K562 (cell line): ENCODE measurements at regions not wholly inside any gene's neighbourhood (a gene's known extent, or its start where the extent isn't known, plus 50 kb on each side); places are given as distances from the start of the nearest gene placed in this dataset.

Experiments
- ATAC-seq: fragments of 200-7000 bp; cut with Tn5 transposase; 3 replicates; pipeline ENCODE4 v1.9.1; 2020; ENCODE audit warnings: moderate library complexity
- BruUV-seq: library from RNA; stranded (reverse); fragments of 400-500 nt; replicated peaks from 2 replicates; lab custom pipeline; 2021; lab: Mats Ljungman, UMichigan
- CTCF ChIA-PET: fragments of 300-600 bp; formaldehyde crosslinking; extraction: SDS; loops from one replicate; lab custom pipeline; 2021; ENCODE audit warnings: low intra/inter-chr PET ratio; lab: Yijun Ruan, JAX
- POLR2A ChIA-PET: fragments of 300-600, 350-650 bp; sonication (Branson Sonifier 250); formaldehyde crosslinking; extraction: SDS; loops from one replicate; lab custom pipeline; 2021; ENCODE audit warnings: antibody characterized with exemption, inconsistent platforms; lab: Yijun Ruan, JAX
- DNase-seq, 4 experiments: peaks; one replicate each; pipeline versions ENCODE4 v3.0.0 to v3.0.0-alpha.2; 2011 to 2018; ENCODE audit warnings: low spot score in 3 of 4, mixed read lengths in 3 of 4; ENCODE audit errors: extremely low read depth in 1 of 4
- FAIRE-seq: peaks from 2 replicates; lab custom pipeline; 2011; peaks lifted over from hg19 to GRCh38; lab: Jason Lieb, UNC
- H2AFZ ChIP-seq: 2 replicates; pipeline ENCODE4 v1.6.0; 2011; ENCODE audit warnings: low read depth, low read length, control low read depth, inconsistent platforms
- H3K27ac ChIP-seq: fragments of 200-600 bp; 3 replicates; pipeline ENCODE4 v1.8.0; 2011; ENCODE audit warnings: low read depth, mild to moderate bottlenecking, control low read depth, inconsistent platforms, low read length, moderate library complexity, mixed read lengths; ENCODE audit errors: extremely low read depth
- H3K27me3 ChIP-seq, 2 experiments: fragments of 300-600 bp in 1 of 2; 2 replicates in 1 of 2; 3 replicates in 1 of 2; pipeline versions ENCODE4 v1.6.0 to v1.8.0; 2011; ENCODE audit warnings: inconsistent platforms in 2 of 2, low read length in 2 of 2, mild to moderate bottlenecking in 1 of 2, mixed read lengths in 1 of 2, moderate library complexity in 1 of 2; ENCODE audit not compliant: control insufficient read depth in 2 of 2, insufficient read depth in 2 of 2
- H3K36me3 ChIP-seq: fragments of 300-600 bp; 3 replicates; pipeline ENCODE4 v1.8.0; 2011; ENCODE audit warnings: mild to moderate bottlenecking, low read length, inconsistent platforms; ENCODE audit not compliant: control insufficient read depth, insufficient read depth
- H3K4me1 ChIP-seq, 2 experiments: fragments of 200-600 bp in 1 of 2; replicated peaks in 1 of 2; 2 replicates in 1 of 2; 3 replicates in 1 of 2; pipeline versions ENCODE4 v1.5.1 to v1.8.0; 2011; ENCODE audit warnings: inconsistent platforms in 2 of 2, low read length in 2 of 2, mild to moderate bottlenecking in 1 of 2, mixed read lengths in 1 of 2, moderate library complexity in 1 of 2; ENCODE audit not compliant: control insufficient read depth in 2 of 2, insufficient read depth in 2 of 2
- H3K4me2 ChIP-seq: 2 replicates; pipeline ENCODE4 v1.6.1; 2011; ENCODE audit warnings: low read length, control low read depth, inconsistent platforms, mixed read lengths; ENCODE audit not compliant: insufficient read depth
- H3K4me3 ChIP-seq: fragments of 200-600 bp; sonication (generic), shearing (Covaris generic); 2 replicates; pipeline ENCODE4 v1.5.1; 2016; ENCODE audit warnings: control low read depth, inconsistent platforms
- H3K79me2 ChIP-seq: fragments of 200-600 bp; 3 replicates; pipeline ENCODE4 v1.8.0; 2011; ENCODE audit warnings: low read length, inconsistent platforms; ENCODE audit not compliant: control insufficient read depth, insufficient read depth
- H3K9ac ChIP-seq, 2 experiments: 2 replicates each; pipeline versions ENCODE4 v1.6.0 to v1.6.1; 2011; ENCODE audit warnings: low read depth in 2 of 2, low read length in 2 of 2, control low read depth in 1 of 2, inconsistent platforms in 1 of 2, mild to moderate bottlenecking in 1 of 2, mixed read lengths in 1 of 2; ENCODE audit not compliant: insufficient read depth in 1 of 2
- H3K9me1 ChIP-seq: one replicate; pipeline ENCODE4 v1.6.0; 2011; ENCODE audit warnings: inconsistent platforms, mild to moderate bottlenecking, low read length, moderate library complexity; ENCODE audit not compliant: control insufficient read depth, insufficient read depth
- H3K9me3 ChIP-seq: replicated peaks from 2 replicates; pipeline ENCODE4 v1.5.1; 2011; ENCODE audit warnings: low read depth, low read length, inconsistent platforms; ENCODE audit not compliant: control insufficient read depth, insufficient read depth
- H4K20me1 ChIP-seq: replicated peaks from 2 replicates; pipeline ENCODE4 v1.6.1; 2011; ENCODE audit warnings: low read length, inconsistent platforms, mixed read lengths; ENCODE audit not compliant: control insufficient read depth, insufficient read depth
- RAD21 ChIP-seq, 2 experiments: fragments of 250-450 bp in 1 of 2; fragments of 450-650 bp in 1 of 2; sonication (Bioruptor Pico) in 1 of 2; formaldehyde crosslinking in 1 of 2; IDR thresholded peaks in 1 of 2; conservative IDR thresholded peaks in 1 of 2; 2 replicates each; pipeline versions ENCODE4 v1.4.0 to v1.8.0; 2020 to 2022; ENCODE audit warnings: mild to moderate bottlenecking in 2 of 2, moderate library complexity in 1 of 2
- SMC3 ChIP-seq: conservative IDR thresholded peaks from 2 replicates; pipeline ENCODE4 v1.6.1; 2011; ENCODE audit warnings: low read depth, low read length, improper control_type of control experiment; ENCODE audit not compliant: insufficient read depth
- TOE1 ChIP-seq, 2 experiments: fragments of 450-650 bp in 1 of 2; sonication (generic) in 1 of 2; formaldehyde crosslinking in 1 of 2; IDR thresholded peaks; 2 replicates each; pipeline versions ENCODE4 v1.7.1 to v1.8.0; 2016 to 2022; ENCODE audit warnings: borderline replicate concordance in 2 of 2, mild to moderate bottlenecking in 2 of 2, antibody characterized with exemption in 1 of 2, inconsistent platforms in 1 of 2, low read depth in 1 of 2, missing genetic modification reagents in 1 of 2, moderate library complexity in 1 of 2
- WGBS: fragments of 100-300 bp; shearing (Covaris generic); methylation state at CpG from one replicate; pipeline ENCODE4 v1.1.6; 2016; ENCODE audit warnings: low coverage, mixed read lengths; ENCODE audit not compliant: insufficient coverage; ENCODE audit errors: missing lambda C conversion rate; 5-methylcytosine and 5-hydroxymethylcytosine counted together
- in situ Hi-C: fragments of 300-500 bp; cut with MboI; formaldehyde crosslinking; loops from 4 replicates; pipeline ENCODE4 v1.15.0; 2018; ENCODE audit warnings: inconsistent platforms, mixed read lengths
- intact Hi-C: fragments of 100-400 bp; cut with micrococcal nuclease; formaldehyde crosslinking; loops from 2 replicates; pipeline ENCODE4 v1.14.2; 2022
- TF ChIP-seq, protein P1 (sequence below), 3 experiments: IDR thresholded peaks in 2 of 3; conservative IDR thresholded peaks in 1 of 3; 2 replicates each; pipeline ENCODE4 v1.5.1; 2011 to 2012; ENCODE audit warnings: low read length in 3 of 3, mild to moderate bottlenecking in 3 of 3, control low read depth in 2 of 3, improper control_type of control experiment in 1 of 3, inconsistent platforms in 1 of 3, low read depth in 1 of 3, mixed read lengths in 1 of 3, moderate library complexity in 1 of 3; ENCODE audit not compliant: insufficient read depth in 2 of 3
- TF ChIP-seq, protein P2 (sequence below): fragments of 250-450 bp; sonication (Bioruptor Pico); IDR thresholded peaks from 2 replicates; pipeline ENCODE4 v1.4.0; 2020; ENCODE audit warnings: mild to moderate bottlenecking, moderate library complexity
- TF ChIP-seq, protein P3 (sequence below): IDR thresholded peaks from 2 replicates; pipeline ENCODE4 v1.6.1; 2011; ENCODE audit warnings: borderline replicate concordance, low read depth, mild to moderate bottlenecking, moderate library complexity, low read length; ENCODE audit not compliant: insufficient read depth, poor library complexity, severe bottlenecking

DNA sequence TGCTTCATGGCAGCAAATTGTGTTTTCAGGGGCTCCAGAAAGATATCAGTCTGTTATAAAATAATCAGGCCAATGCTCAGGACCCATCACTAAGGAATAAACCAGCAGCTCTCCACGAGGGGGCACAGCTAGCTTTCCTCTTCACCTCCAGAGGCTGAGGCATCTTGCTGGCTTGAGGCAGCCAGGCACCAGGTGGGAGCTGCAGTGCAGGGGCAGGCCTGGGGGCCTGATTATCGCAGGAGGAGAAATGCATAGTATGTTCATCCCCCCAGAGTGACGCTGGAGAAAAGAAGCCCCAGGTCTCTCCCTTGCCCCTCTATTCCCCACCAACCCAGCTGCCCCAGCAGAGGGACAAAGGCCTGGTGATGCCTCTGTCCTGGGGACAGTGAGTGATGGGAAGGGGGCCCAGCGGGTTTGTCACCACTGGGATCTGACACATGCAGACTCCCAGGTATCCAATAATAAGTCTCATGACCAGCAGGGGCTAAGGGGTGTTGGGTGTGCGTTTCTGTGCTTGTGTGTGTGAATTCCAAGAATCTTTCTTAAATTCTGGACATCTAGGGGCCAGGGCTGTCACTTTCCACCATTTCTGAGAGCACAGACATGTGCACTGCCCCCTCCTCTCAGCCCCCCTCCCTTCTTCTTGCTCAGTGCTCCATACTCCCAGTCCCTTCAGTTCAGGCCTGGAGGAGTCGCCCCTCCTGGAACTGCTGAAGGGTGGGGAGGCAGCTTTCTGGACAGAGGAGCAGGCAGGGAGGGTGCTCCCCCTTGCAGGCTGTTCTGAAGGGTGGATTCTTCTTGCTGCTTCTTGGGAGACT lies 128.1 kb upstream of the FAM20C start:
- H3K9me1 ChIP-seq, result no peaks in the 10 kb centered on the region
- FAIRE-seq (peak; percentile 82), DNase-seq (peak; percentile 33 to 61 (median 42)), ATAC-seq (peak; percentile 84)
- H3K4me1 ChIP-seq, result no peaks in the 10 kb centered on the region; a peak in 1 of 5 replicates
- H3K4me2 ChIP-seq, result no peak overlapping the region
- intact Hi-C loops, result no loop called here
- POLR2A ChIA-PET, result no interaction called here
- H3K27ac ChIP-seq, result no peak overlapping the region
- peaks cover 4% of the 10 kb centered on the region; the same call in 1 of the 2 replicates for H4K20me1 ChIP-seq
- peaks cover 51 to 92% of the 10 kb centered on the region in 2 experiments for H3K27me3 ChIP-seq
- no peak overlapping the region for H3K9ac ChIP-seq
- H3K9me3 ChIP-seq, result 0 out of 2 replicates have a peak, but pooled peaks cover 2% of the 10 kb centered on the region
- no peaks in the 10 kb centered on the region for H3K36me3 ChIP-seq
- 4% methylated on average over 6 of the region's 6 CpGs for WGBS
- no TSS peak for BruUV-seq
- no peak overlapping the region for H3K4me3 ChIP-seq
- H2AFZ ChIP-seq, result no peak overlapping the region
- H3K79me2 ChIP-seq, result no peaks in the 10 kb centered on the region
- CTCF ChIA-PET, result interaction anchor here (0.6 to 2.1 kb wide), 3 partner anchors 24 to 203 kb away, joined by 3 to 9 read pairs (median 4); no protein-coding TSS in a partner anchor
- in situ Hi-C loops, result no loop called here
- TF ChIP-seq SMC3 (peak; percentile 54; the same call in 1 of the 2 replicates), TOE1 (IDR thresholded peaks at IDR 0.05; ENCODE audit: borderline replicate concordance) (no peak), TOE1 (CRISPR knock-in tag; IDR thresholded peaks at IDR 0.05; ENCODE audit: borderline replicate concordance, low read depth) (no peak), RAD21 (CRISPR knock-in tag; conservative IDR thresholded peaks at IDR 0.05 in 1 of 2, IDR thresholded peaks at IDR 0.05 in 1 of 2) (peak; percentile 40 to 65)
- TF ChIP-seq, protein P1, sequence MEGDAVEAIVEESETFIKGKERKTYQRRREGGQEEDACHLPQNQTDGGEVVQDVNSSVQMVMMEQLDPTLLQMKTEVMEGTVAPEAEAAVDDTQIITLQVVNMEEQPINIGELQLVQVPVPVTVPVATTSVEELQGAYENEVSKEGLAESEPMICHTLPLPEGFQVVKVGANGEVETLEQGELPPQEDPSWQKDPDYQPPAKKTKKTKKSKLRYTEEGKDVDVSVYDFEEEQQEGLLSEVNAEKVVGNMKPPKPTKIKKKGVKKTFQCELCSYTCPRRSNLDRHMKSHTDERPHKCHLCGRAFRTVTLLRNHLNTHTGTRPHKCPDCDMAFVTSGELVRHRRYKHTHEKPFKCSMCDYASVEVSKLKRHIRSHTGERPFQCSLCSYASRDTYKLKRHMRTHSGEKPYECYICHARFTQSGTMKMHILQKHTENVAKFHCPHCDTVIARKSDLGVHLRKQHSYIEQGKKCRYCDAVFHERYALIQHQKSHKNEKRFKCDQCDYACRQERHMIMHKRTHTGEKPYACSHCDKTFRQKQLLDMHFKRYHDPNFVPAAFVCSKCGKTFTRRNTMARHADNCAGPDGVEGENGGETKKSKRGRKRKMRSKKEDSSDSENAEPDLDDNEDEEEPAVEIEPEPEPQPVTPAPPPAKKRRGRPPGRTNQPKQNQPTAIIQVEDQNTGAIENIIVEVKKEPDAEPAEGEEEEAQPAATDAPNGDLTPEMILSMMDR (IDR thresholded peaks at IDR 0.05 in 2 of 3, conservative IDR thresholded peaks at IDR 0.05 in 1 of 3; ENCODE audit: insufficient read depth in 2 of 3, low read depth in 1 of 3, low read length in 3 of 3), result peak; percentile 66 to 73 (median 67)
- TF ChIP-seq, protein P2, sequence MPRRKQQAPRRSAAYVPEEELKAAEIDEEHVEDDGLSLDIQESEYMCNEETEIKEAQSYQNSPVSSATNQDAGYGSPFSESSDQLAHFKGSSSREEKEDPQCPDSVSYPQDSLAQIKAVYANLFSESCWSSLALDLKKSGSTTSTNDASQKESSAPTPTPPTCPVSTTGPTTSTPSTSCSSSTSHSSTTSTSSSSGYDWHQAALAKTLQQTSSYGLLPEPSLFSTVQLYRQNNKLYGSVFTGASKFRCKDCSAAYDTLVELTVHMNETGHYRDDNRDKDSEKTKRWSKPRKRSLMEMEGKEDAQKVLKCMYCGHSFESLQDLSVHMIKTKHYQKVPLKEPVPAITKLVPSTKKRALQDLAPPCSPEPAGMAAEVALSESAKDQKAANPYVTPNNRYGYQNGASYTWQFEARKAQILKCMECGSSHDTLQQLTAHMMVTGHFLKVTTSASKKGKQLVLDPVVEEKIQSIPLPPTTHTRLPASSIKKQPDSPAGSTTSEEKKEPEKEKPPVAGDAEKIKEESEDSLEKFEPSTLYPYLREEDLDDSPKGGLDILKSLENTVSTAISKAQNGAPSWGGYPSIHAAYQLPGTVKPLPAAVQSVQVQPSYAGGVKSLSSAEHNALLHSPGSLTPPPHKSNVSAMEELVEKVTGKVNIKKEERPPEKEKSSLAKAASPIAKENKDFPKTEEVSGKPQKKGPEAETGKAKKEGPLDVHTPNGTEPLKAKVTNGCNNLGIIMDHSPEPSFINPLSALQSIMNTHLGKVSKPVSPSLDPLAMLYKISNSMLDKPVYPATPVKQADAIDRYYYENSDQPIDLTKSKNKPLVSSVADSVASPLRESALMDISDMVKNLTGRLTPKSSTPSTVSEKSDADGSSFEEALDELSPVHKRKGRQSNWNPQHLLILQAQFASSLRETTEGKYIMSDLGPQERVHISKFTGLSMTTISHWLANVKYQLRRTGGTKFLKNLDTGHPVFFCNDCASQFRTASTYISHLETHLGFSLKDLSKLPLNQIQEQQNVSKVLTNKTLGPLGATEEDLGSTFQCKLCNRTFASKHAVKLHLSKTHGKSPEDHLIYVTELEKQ (CRISPR knock-in tag), result no peak
- TF ChIP-seq, protein P3, sequence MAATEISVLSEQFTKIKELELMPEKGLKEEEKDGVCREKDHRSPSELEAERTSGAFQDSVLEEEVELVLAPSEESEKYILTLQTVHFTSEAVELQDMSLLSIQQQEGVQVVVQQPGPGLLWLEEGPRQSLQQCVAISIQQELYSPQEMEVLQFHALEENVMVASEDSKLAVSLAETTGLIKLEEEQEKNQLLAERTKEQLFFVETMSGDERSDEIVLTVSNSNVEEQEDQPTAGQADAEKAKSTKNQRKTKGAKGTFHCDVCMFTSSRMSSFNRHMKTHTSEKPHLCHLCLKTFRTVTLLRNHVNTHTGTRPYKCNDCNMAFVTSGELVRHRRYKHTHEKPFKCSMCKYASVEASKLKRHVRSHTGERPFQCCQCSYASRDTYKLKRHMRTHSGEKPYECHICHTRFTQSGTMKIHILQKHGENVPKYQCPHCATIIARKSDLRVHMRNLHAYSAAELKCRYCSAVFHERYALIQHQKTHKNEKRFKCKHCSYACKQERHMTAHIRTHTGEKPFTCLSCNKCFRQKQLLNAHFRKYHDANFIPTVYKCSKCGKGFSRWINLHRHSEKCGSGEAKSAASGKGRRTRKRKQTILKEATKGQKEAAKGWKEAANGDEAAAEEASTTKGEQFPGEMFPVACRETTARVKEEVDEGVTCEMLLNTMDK, result peak; percentile 45
